Fibroblast of skin of left quadriceps (primary cell): ENCODE measurements at regions not wholly inside any gene's neighbourhood (a gene's known extent, or its start where the extent isn't known, plus 50 kb on each side); places are given as distances from the start of the nearest gene placed in this dataset.

Experiments
- DNase-seq, 2 experiments: peaks; one replicate each; pipeline ENCODE4 v3.0.0-alpha.2; 2013; ENCODE audit warnings: low read depth in 2 of 2

DNA sequence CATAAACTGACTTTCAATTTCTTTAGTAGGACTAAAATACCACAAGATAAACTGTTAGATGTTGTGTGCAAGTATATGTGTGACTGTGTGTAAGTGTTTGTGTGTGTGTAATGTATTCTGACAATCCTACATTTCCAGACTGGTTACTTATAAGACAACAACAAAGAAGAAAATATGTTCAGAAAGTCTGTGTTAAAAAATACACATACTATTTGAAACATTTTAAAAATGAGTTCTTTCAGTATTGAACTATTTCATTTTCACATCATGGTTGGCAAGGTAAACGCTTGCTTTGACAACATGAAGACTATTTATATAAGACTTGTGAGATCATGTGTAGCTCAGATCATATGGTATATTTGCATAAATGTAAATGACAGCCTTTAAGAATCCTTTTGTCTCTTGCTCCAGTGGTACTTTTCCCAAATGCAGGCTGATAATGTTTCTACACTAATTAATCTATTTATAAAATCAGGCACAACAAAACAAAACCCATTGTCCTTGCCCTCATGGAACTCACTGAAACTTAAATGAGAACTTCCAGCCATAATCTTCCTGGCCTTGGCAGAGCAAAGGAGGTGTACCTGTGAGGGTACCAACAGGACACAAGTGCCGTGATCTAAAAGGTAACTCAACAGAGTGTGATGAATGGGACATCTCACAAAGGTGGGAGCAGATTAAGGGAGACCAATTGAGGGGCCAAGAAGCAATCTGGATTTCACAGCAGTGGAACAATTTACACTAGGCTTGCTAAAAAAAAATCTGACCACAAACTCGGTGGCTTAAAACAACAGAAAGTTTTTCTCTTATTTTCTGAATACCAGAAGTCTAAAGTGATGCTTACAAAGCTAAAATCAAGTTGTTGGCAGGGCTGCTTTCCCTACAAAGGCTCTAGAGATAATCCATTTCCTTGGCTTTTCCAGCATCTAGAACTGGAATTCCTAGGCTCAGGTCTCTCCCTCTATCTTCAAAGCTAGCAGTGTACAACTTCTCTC lies 349.0 kb downstream of the TBC1D4 start:
- no peak for DNase-seq

GRCh38 chr13:75129331-75129730 lies 352.6 kb downstream of the TBC1D4 start:
- DNase-seq, result no peak

- no peak for DNase-seq
Observed at GRCh38 chr13:75124415-75124814, 357.6 kb downstream of the TBC1D4 start.

DNA sequence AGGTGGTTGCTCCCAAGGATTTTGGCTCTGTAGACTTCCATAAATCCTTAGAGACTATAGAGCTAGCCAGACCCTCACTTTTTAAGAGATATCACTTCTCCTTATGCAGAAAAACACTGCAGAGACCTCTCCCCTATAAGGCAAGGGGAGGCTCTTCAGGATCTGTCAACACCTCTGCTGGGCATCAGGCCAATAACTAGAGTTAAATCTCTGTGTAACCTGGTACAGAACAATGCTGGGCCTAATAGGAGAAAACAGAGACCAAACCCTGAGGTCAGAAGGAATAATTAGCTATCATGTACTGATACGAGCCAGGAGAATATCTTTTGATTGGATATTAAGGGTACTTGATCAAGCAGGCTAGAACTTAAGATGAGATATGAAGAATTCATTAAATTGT lies 358.5 kb downstream of the TBC1D4 start:
- no peak for DNase-seq

GRCh38 chr13:75120085-75120484 lies 361.9 kb downstream of the TBC1D4 start:
- DNase-seq, result no peak

DNA sequence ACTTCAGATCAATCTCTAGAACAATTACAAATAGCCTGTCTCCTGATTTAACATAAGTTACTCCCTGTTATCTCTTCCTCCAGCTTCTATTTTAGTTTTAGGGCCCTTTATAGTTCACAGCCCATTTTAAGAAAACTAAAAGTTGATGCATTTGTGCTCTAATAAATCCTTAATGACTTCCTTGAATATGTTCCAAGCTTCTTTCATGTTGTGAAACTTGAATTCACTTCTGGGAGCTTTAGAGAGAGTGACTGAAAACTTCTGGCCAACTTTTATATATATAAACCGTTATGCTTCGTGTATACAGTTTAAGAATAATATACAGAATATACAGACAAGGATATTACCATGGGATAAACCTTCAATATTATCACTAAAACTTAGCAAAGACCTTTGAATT lies 366.8 kb downstream of the TBC1D4 start:
- no peak for DNase-seq

DNA sequence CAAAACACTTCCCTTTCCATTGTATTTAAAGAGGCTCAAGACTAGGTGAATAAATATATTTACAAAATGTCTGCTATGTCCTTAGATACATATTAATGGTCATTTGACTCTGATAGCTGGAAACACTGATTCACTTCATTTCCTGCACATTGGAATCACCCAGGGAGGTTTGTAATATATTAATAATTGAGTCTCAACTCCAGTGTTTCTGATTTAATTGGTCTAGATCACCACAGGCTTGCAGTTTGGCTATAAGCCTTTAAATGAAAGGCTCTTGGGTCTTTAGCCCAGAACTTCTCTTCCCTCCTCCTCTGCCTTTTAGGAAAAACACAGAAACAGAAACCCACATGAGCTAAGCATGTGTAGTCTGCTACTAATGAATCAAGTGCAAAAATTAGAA lies 378.0 kb downstream of the TBC1D4 start:
- no peak for DNase-seq

DNA sequence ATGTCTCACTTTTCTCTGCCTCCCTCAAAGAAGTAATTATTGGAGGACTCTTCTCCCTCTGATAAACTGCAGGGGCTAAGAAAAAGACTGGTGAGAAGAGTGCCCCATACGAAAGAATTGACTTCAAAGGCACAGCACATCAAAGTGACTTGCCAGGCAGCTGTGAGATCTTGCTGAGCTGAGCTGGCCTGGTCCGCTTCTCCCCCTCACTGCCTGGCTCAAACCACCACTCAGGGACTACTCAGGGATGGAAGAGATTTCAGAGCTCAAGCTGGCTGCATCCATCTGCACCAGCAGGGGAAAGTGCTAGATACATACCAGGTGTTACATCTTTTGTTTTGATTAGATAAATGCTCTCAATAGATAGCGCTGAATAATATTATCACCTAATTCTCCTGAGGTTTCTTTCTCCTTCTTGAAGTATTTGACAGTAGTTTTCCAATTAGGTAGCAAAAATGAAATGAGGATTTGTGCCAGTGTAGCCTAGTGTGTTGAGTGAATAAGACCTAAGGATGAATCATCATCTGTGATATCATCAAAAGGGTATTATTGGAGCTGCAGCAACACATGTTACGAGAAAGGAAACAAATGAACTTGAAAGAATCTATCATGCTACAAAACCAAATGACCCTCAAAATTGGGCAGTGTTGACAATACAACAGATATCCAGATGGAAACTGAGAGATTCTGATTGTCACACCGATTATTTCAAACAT lies 379.8 kb downstream of the TBC1D4 start:
- peak; percentile 10 to 12 for DNase-seq

GRCh38 chr13:75101348-75101747 lies 380.6 kb downstream of the TBC1D4 start:
- no peak for DNase-seq

DNA sequence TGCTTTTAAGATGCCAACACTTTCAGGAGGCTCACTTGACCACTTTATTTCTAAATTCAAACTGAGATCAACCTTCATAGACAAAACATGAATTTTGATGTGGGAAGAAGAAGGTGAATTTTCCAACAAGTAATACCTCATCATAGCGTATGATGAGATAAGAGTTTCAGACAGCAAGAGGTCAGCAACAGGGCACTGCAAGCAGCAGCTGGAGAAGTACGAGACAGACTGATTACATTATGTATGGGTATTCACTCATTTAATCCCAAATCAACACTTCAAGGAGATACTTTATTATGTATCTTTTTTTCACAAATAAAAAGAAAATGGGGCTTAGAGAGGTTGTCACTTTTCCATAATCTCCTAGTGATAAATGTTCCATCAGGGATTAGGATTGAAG lies 389.8 kb downstream of the TBC1D4 start:
- DNase-seq, result no peak

GRCh38 chr13:75091718-75092117 lies 390.3 kb downstream of the TBC1D4 start:
- no peak for DNase-seq

GRCh38 chr13:75090872-75091615 lies 390.9 kb downstream of the TBC1D4 start:
- DNase-seq, result no peak

- DNase-seq, result no peak
Observed at GRCh38 chr13:75088915-75089314, 393.1 kb downstream of the TBC1D4 start.

DNA sequence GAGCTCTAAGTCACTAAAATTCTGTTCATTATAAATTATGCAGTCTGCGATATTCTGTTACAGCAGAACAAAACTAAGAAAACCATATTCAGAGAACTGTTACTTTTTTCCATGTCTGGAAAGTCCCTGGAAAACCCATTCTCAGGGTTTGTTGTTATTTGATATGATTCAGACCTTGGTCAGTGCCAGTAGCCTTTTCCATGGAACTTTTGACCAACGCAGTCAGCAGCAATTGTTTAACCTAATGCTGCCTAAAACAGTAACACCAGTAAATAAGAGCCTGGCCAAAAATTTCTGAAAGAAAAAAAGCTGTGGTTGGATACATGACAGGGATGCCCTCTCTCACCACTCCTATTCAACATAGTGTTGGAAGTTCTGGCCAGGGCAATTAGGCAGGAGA lies 402.7 kb downstream of the TBC1D4 start:
- no peak for DNase-seq

DNA sequence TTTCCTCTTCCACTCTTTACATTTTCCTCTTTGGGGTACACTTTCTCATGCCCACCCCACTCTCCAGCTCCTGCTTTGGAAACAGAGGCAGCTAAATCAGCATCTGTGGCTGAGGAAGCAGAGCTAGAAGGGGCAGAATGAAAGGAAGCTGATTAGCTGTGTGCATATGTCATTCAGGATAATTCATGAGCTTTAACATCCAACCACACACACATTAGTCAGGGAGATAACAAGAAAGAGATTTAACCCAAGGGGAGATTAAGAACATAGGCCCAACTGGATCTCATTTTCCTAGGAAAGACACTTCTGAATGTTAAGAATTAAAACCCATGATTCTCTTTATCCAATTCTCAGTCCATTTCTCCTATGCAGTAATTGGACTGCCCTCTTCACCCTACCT lies 405.5 kb downstream of the TBC1D4 start:
- DNase-seq, result no peak

DNA sequence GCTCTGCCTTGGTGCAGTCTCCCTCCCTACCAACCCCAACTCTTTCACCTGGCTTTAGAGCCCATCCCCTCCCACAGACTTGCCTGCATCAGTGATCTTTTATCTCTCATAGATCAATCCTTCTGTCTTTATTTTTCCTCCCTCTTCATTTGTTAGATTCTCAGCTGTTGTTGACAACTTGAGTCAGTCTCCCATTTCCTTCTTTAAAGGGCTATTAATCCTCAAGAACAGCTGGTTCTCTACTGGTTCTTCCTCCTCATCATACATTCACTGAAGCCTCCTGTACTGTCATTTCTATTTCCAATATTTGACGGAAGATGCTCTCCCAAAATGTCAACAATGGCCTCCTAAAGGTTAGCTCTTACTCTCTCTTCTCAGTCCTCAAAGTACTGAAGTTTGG lies 408.2 kb downstream of the TBC1D4 start:
- no peak for DNase-seq

- no peak for DNase-seq
Observed at GRCh38 chr13:75072891-75073290, 409.1 kb downstream of the TBC1D4 start.

DNA sequence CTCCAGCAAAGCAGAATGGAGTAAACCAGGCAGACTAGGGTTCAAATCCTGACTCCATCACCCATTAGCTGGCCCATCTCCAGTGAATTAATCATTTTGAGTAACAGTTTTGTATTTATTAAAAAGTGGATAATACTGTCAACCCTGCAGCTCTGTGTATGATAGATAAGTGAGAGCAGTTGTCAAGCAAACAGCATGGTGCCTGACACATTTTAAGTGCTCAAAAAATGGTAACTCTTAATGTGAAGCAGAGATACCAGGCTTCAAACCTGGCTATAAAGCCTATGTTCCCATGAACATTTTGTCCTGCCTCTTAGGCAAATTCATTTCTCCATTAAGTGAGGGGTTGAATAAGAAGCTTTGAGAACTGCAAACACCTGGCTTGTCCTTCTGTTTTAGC lies 409.6 kb downstream of the TBC1D4 start:
- no peak for DNase-seq

DNA sequence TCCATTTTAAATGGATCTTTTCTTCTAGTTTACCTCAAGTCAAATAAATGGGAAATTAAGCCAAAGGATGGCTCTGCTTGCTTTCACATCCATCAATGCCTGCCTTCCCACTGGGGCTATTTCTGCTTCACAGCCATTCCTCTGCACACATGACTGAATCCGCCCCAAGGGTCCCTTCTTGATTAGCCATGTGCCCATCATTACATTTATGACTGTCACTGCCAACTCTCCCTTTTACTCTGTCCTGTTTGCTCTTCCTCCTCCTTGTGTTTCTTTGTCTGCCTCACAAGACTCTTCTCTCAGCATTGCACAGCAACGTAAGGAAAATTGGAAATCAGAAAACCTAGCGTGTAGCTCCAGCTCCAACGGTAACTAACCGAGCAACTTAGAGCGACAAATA lies 410.2 kb downstream of the TBC1D4 start:
- no peak for DNase-seq

GRCh38 chr13:75071395-75071794 lies 410.6 kb downstream of the TBC1D4 start:
- no peak for DNase-seq

DNA sequence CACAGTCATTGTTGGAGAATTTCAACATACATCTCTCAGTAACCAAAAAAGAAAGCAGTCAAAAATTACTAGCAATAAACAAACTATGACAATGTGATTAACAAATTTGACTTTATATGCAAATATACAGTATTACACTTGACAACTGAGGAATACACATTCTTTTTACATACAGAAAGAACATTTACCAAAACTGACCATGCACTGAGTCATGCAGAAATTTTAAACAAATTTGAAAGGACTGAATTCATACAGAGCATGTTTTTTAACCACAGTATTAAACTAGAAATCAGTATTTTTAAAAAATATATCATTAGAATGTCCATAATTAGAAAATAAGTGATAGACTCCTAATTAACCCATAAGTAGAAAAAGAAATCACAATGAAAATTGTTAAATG lies 420.1 kb downstream of the TBC1D4 start:
- no peak for DNase-seq

GRCh38 chr13:75055296-75055695 lies 426.7 kb downstream of the TBC1D4 start:
- no peak for DNase-seq
